SK-N-SH treated with all-trans-retinoic acid at 6 μM for 48 hours (cell line): ENCODE measurements at regions not wholly inside any gene's neighbourhood (a gene's known extent, or its start where the extent isn't known, plus 50 kb on each side); places are given as distances from the start of the nearest gene placed in this dataset.

Experiments used
- ATAC-seq: fragments of 200-7000 bp; cut with Tn5 transposase; 3 replicates; pipeline ENCODE4 v1.9.1; 2020; ENCODE audit warnings: mild to moderate bottlenecking, moderate library complexity
- ARNTL ChIP-seq: fragments of 450-650 bp; formaldehyde crosslinking; IDR thresholded peaks from 2 replicates; pipeline ENCODE4 v1.5.0; 2020; ENCODE audit warnings: low read depth, mild to moderate bottlenecking, moderate library complexity, borderline replicate concordance
- BACH2 ChIP-seq: fragments of 250-450 bp; sonication (Bioruptor Pico); IDR thresholded peaks from 2 replicates; pipeline ENCODE4 v1.9.0; 2021; ENCODE audit warnings: mild to moderate bottlenecking, borderline replicate concordance
- CSDC2 ChIP-seq: fragments of 250-450 bp; sonication (Bioruptor Pico); IDR thresholded peaks from 2 replicates; pipeline ENCODE4 v1.5.0; 2020; ENCODE audit warnings: mild to moderate bottlenecking, moderate library complexity
- ESRRG ChIP-seq: fragments of 250-450 bp; sonication (Bioruptor Pico); IDR thresholded peaks from 2 replicates; pipeline ENCODE4 v1.6.1; 2021; ENCODE audit warnings: mild to moderate bottlenecking
- ISL1 ChIP-seq: fragments of 250-450 bp; sonication (Bioruptor Pico); IDR thresholded peaks from 2 replicates; pipeline ENCODE4 v2.1.2; 2022; ENCODE audit warnings: mild to moderate bottlenecking, moderate library complexity
- OSR1 ChIP-seq: fragments of 250-450 bp; sonication (Bioruptor Pico); IDR thresholded peaks from 2 replicates; pipeline ENCODE4 v1.8.0; 2022; ENCODE audit warnings: moderate library complexity, mild to moderate bottlenecking, inconsistent platforms
- PPARA ChIP-seq: fragments of 250-450 bp; sonication (Bioruptor Pico); IDR thresholded peaks from 2 replicates; pipeline ENCODE4 v1.5.0; 2020; ENCODE audit warnings: mild to moderate bottlenecking, borderline replicate concordance
- SNAI2 ChIP-seq: fragments of 250-450 bp; sonication (Bioruptor Pico); IDR thresholded peaks from 2 replicates; pipeline ENCODE4 v1.5.0; 2020; ENCODE audit warnings: mild to moderate bottlenecking, moderate library complexity
- TCF4 ChIP-seq: fragments of 250-450 bp; sonication (Bioruptor Pico); IDR thresholded peaks from 2 replicates; pipeline ENCODE4 v1.8.0; 2021; ENCODE audit warnings: mild to moderate bottlenecking, moderate library complexity, borderline replicate concordance
- TOX ChIP-seq: fragments of 250-450 bp; sonication (Bioruptor Pico); IDR thresholded peaks from 2 replicates; pipeline ENCODE4 v1.8.0; 2021; ENCODE audit warnings: mild to moderate bottlenecking, moderate library complexity, borderline replicate concordance
- TSHZ2 ChIP-seq: fragments of 250-450 bp; sonication (Bioruptor Pico); IDR thresholded peaks from 2 replicates; pipeline ENCODE4 v1.5.0; 2020; ENCODE audit warnings: mild to moderate bottlenecking, moderate library complexity
- ZC3H10 ChIP-seq: fragments of 250-450 bp; sonication (Bioruptor Pico); IDR thresholded peaks from 2 replicates; pipeline ENCODE4 v1.5.1; 2021; ENCODE audit warnings: mild to moderate bottlenecking, moderate library complexity
- ZFP3 ChIP-seq: fragments of 250-450 bp; sonication (Bioruptor Pico); IDR thresholded peaks from 2 replicates; pipeline ENCODE4 v1.5.0; 2020; ENCODE audit warnings: mild to moderate bottlenecking, moderate library complexity
- ZNF565 ChIP-seq: fragments of 450-650 bp; formaldehyde crosslinking; conservative IDR thresholded peaks from 2 replicates; pipeline ENCODE4 v1.5.0; 2020; ENCODE audit warnings: low read depth, mild to moderate bottlenecking, moderate library complexity
- ZNF70 ChIP-seq: fragments of 450-650 bp; formaldehyde crosslinking; IDR thresholded peaks from 2 replicates; pipeline ENCODE4 v1.5.0; 2020; ENCODE audit warnings: mild to moderate bottlenecking, moderate library complexity
- TF ChIP-seq, protein P1 (sequence below): fragments of 250-450 bp; sonication (Bioruptor Pico); IDR thresholded peaks from 2 replicates; pipeline ENCODE4 v1.8.0; 2021; ENCODE audit warnings: low read depth, mild to moderate bottlenecking, moderate library complexity, borderline replicate concordance
- TF ChIP-seq, protein P2 (sequence below): fragments of 250-450 bp; sonication (Bioruptor Pico); IDR thresholded peaks from 2 replicates; pipeline ENCODE4 v1.5.1; 2020; ENCODE audit warnings: low read depth, mild to moderate bottlenecking, moderate library complexity
- TF ChIP-seq, protein P3 (sequence below): fragments of 250-450 bp; sonication (Bioruptor Pico); IDR thresholded peaks from 2 replicates; pipeline ENCODE4 v1.5.1; 2021; ENCODE audit warnings: mild to moderate bottlenecking, moderate library complexity

DNA sequence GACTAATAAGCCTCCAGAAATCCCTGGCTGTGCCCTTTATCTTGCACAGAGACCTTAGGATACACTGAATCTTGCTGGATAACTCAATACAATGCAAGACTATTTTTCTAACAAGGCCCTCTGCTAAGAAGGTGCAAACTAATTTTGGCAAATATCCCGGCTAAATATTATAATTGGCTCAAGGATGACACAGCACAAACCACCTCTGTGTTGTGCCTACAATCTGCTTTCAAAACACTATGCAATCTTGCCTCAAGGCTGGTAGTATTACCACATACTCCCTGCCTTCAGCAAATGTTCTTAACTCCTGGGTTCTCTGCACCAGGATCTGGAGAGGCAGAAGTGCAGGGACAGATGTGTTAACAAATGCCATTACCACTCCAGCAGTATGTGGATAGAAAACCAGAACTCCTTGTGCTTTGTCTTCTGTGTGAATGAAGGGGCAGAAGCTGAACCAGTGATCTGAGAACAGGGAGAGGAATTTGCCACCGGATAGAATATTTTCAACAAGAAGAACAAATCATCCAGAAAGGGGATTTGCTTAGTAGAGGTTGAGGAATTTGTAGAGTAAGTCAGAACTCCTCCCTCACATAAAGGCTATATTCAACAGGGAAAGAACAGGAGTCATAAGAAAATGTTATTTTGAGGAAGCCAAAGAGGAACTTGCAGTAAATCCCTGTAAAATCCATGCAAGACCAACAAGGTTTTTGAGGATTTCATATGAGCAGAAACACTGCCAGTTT, 74.1 kb upstream of the SLC4A11 start:
- no peak for ATAC-seq
- TF ChIP-seq BACH2 (CRISPR knock-in tag) (no peak), ZFP3 (CRISPR knock-in tag) (no peak), ZC3H10 (no peak), ZNF70 (CRISPR knock-in tag) (no peak), OSR1 (CRISPR knock-in tag) (no peak), ZNF565 (CRISPR knock-in tag) (no peak), ISL1 (CRISPR knock-in tag) (no peak), ESRRG (no peak), TOX (no peak), CSDC2 (CRISPR knock-in tag) (no peak), TSHZ2 (CRISPR knock-in tag) (no peak)
- TF ChIP-seq, protein P1, sequence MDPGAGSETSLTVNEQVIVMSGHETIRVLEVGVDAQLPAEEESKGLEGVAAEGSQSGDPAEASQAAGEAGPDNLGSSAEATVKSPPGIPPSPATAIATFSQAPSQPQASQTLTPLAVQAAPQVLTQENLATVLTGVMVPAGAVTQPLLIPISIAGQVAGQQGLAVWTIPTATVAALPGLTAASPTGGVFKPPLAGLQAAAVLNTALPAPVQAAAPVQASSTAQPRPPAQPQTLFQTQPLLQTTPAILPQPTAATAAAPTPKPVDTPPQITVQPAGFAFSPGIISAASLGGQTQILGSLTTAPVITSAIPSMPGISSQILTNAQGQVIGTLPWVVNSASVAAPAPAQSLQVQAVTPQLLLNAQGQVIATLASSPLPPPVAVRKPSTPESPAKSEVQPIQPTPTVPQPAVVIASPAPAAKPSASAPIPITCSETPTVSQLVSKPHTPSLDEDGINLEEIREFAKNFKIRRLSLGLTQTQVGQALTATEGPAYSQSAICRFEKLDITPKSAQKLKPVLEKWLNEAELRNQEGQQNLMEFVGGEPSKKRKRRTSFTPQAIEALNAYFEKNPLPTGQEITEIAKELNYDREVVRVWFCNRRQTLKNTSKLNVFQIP (CRISPR knock-in tag), result no peak
- TF ChIP-seq, protein P2, sequence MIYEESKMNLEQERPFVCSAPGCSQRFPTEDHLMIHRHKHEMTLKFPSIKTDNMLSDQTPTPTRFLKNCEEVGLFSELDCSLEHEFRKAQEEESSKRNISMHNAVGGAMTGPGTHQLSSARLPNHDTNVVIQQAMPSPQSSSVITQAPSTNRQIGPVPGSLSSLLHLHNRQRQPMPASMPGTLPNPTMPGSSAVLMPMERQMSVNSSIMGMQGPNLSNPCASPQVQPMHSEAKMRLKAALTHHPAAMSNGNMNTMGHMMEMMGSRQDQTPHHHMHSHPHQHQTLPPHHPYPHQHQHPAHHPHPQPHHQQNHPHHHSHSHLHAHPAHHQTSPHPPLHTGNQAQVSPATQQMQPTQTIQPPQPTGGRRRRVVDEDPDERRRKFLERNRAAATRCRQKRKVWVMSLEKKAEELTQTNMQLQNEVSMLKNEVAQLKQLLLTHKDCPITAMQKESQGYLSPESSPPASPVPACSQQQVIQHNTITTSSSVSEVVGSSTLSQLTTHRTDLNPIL (CRISPR knock-in tag), result no peak
- TF ChIP-seq, protein P3, sequence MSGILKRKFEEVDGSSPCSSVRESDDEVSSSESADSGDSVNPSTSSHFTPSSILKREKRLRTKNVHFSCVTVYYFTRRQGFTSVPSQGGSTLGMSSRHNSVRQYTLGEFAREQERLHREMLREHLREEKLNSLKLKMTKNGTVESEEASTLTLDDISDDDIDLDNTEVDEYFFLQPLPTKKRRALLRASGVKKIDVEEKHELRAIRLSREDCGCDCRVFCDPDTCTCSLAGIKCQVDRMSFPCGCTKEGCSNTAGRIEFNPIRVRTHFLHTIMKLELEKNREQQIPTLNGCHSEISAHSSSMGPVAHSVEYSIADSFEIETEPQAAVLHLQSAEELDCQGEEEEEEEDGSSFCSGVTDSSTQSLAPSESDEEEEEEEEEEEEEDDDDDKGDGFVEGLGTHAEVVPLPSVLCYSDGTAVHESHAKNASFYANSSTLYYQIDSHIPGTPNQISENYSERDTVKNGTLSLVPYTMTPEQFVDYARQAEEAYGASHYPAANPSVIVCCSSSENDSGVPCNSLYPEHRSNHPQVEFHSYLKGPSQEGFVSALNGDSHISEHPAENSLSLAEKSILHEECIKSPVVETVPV (CRISPR knock-in tag), result no peak

GRCh38 chr20:3311623-3312022, 72.6 kb upstream of the SLC4A11 start:
- no peak for ATAC-seq
- TF ChIP-seq, protein P3 (CRISPR knock-in tag), result no peak
- no peak for TF ChIP-seq PPARA (CRISPR knock-in tag)
- no peak for TF ChIP-seq TOX
- no peak for TF ChIP-seq ZFP3 (CRISPR knock-in tag)
- TF ChIP-seq CSDC2 (CRISPR knock-in tag), result no peak
- no peak for TF ChIP-seq SNAI2 (CRISPR knock-in tag)
- TF ChIP-seq ZNF565 (CRISPR knock-in tag), result no peak
- no peak for TF ChIP-seq TCF4 (CRISPR knock-in tag)
- no peak for TF ChIP-seq TSHZ2 (CRISPR knock-in tag)
- TF ChIP-seq ARNTL (CRISPR knock-in tag), result no peak
- TF ChIP-seq, protein P1 (CRISPR knock-in tag), result no peak
- TF ChIP-seq ZNF70 (CRISPR knock-in tag), result no peak
